ENCODE measurements at regions not wholly inside any gene's neighbourhood (a gene's known extent, or its start where the extent isn't known, plus 50 kb on each side); places are given as distances from the start of the nearest gene placed in this dataset.

DNA sequence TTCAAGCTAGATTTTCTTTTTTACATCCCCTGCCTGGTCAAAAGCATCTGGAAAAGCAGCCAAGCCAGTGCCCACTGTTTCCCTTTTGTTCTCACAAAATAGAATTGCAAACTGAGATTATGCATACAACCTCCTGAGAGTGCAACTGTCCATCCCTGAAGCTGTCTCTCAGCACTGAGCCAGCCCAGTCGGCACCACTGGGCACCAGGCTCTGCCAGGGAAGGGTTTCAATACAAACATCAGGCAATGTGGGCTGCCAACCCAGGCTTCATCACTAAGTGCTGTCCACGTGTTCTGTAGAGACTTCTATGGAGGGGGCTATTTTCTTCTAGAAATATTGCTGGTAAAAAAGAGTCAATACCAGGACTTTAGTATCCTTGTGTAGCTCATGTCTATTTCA is 356.3 kb upstream of the TBL1XR1 start:
- TF ChIP-seq EZH2 (IDR thresholded peaks at IDR 0.05; ENCODE audit: borderline replicate concordance, insufficient read depth, low read depth, low read length, poor library complexity, severe bottlenecking): no peak
- TF ChIP-seq, protein P1, sequence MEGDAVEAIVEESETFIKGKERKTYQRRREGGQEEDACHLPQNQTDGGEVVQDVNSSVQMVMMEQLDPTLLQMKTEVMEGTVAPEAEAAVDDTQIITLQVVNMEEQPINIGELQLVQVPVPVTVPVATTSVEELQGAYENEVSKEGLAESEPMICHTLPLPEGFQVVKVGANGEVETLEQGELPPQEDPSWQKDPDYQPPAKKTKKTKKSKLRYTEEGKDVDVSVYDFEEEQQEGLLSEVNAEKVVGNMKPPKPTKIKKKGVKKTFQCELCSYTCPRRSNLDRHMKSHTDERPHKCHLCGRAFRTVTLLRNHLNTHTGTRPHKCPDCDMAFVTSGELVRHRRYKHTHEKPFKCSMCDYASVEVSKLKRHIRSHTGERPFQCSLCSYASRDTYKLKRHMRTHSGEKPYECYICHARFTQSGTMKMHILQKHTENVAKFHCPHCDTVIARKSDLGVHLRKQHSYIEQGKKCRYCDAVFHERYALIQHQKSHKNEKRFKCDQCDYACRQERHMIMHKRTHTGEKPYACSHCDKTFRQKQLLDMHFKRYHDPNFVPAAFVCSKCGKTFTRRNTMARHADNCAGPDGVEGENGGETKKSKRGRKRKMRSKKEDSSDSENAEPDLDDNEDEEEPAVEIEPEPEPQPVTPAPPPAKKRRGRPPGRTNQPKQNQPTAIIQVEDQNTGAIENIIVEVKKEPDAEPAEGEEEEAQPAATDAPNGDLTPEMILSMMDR (IDR thresholded peaks at IDR 0.05): no peak
- ATAC-seq (ENCODE audit: low read depth): no peak
- Histone ChIP-seq H3K4me3 (ENCODE audit: control extremely low read depth in 1 of 5, extremely low read depth in 1 of 5, insufficient read depth in 1 of 5, low read depth in 2 of 5, low read length in 4 of 5) (no peak overlapping the region), H3K27ac (ENCODE audit: low read length in 2 of 2) (no peak overlapping the region), H3K79me2 (ENCODE audit: control insufficient read depth, insufficient read depth, low read length) (no peaks in the 10 kb centered on the region), H3K4me1 (ENCODE audit: control insufficient read depth in 2 of 2, insufficient read depth in 2 of 2, low read length in 2 of 2) (peaks cover 0 to 13% of the 10 kb centered on the region in 2 donors), H4K20me1 (ENCODE audit: control insufficient read depth, insufficient read depth, low read length, poor library complexity, severe bottlenecking) (no peaks in the 10 kb centered on the region), H3K4me2 (replicated peaks; ENCODE audit: low read depth, low read length, poor library complexity, severe bottlenecking) (no peak overlapping the region), H3K27me3 (replicated peaks in 1 of 4; ENCODE audit: control extremely low read depth in 1 of 4, control insufficient read depth in 3 of 4, insufficient read depth in 4 of 4, low read length in 3 of 4) (no peaks in the 10 kb centered on the region), H2AFZ (ENCODE audit: insufficient read depth, low read depth, low read length, poor library complexity, severe bottlenecking) (no peak overlapping the region), H3K9me3 (ENCODE audit: control extremely low read depth in 1 of 3, control insufficient read depth in 2 of 3, insufficient read depth in 1 of 3, low read length in 2 of 3) (no peaks in the 10 kb centered on the region), H3K36me3 (replicated peaks in 1 of 2; ENCODE audit: control extremely low read depth in 1 of 2, control insufficient read depth in 1 of 2, extremely low read depth in 1 of 2, insufficient read depth in 2 of 2, low read length in 1 of 2) (no peaks in the 10 kb centered on the region), H3K9ac (ENCODE audit: low read length) (no peak overlapping the region)
- Mint-ChIP-seq H3K4me1 (peaks cover 9% of the 10 kb centered on the region), H3K9me3 (ENCODE audit: insufficient read depth) (no peaks in the 10 kb centered on the region), H3K27me3 (no peaks in the 10 kb centered on the region), H3K4me3 (no peak overlapping the region), H3K27ac (no peak overlapping the region)
- ChIA-PET POLR2A (no interaction called here), CTCF (interaction anchor here (0.8 kb wide), 1 partner anchor 51 kb away, joined by 3 read pairs; no protein-coding TSS in a partner anchor)
- intact Hi-C loops (cut with micrococcal nuclease): no loop called here
- 100% methylated on average over 1 of the region's 2 CpGs for WGBS (ENCODE audit: insufficient coverage)
- no peak for DNase-seq

DNA sequence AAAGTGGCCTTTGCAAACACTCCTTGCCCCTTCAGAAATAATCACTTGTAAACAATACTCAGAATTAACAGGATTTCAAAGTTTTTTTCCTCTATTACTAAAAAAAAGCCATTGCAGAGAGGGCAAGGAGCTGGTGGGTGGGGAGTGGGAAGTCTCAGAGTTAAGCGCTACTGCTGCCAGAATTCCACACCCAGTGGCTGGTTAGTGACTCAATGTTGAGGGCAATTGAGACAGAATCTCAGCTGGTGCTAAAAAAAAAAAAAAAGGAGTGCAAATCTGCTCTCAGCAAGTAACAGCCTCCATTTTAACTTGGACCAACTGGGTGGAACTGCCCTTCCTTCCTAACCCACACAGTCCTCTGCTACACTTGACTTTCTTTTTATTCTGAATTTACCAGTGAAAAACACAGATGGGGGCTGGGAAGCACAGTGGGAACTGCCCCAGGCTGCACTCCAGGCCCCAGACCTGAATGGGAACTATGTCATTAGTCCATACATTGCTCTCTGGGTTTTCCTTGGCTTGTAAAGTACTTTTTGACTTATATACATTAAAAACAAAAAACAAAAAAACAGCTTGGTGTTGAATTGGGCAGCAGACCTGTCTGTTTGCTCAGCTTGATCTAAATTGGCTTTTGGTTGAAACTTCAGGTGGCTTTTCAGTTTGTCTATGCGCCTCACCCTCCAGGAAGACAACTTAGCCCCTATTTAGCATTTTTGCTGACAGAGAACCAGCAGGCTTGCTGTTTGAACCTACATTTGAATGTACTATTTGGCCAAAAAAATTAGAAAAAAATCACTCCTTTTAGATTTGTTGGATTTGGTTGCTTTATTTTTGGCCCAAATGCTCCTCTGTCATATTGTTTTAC is 357.8 kb upstream of the TBL1XR1 start:
- H3K27ac ChIP-seq (ENCODE audit: low read length in 2 of 2): no peak overlapping the region
- ATAC-seq (ENCODE audit: low read depth): no peak
- Mint-ChIP-seq H3K4me3 (no peak overlapping the region), H3K4me1 (peaks cover 9% of the 10 kb centered on the region), H3K27ac (no peak overlapping the region), H3K27me3 (no peaks in the 10 kb centered on the region), H3K9me3 (ENCODE audit: insufficient read depth) (no peaks in the 10 kb centered on the region)
- ChIA-PET CTCF (interaction anchor here (0.6 kb wide), 1 partner anchor 375 kb away, joined by 3 read pairs; no protein-coding TSS in a partner anchor), POLR2A (interaction anchor here (0.6 kb wide), 1 partner anchor 61 kb away, joined by 6 read pairs; no protein-coding TSS in a partner anchor)
- no peaks in the 10 kb centered on the region for H3K27me3 ChIP-seq (replicated peaks in 1 of 4; ENCODE audit: control extremely low read depth in 1 of 4, control insufficient read depth in 3 of 4, insufficient read depth in 4 of 4, low read length in 3 of 4)
- H3K9me3 ChIP-seq (ENCODE audit: control extremely low read depth in 1 of 3, control insufficient read depth in 2 of 3, insufficient read depth in 1 of 3, low read length in 2 of 3): no peaks in the 10 kb centered on the region
- no peak overlapping the region for H2AFZ ChIP-seq (ENCODE audit: insufficient read depth, low read depth, low read length, poor library complexity, severe bottlenecking)
- H3K4me1 ChIP-seq (ENCODE audit: control insufficient read depth in 2 of 2, insufficient read depth in 2 of 2, low read length in 2 of 2): peaks cover 0 to 13% of the 10 kb centered on the region in 2 donors
- intact Hi-C loops (cut with micrococcal nuclease): no loop called here
- H3K79me2 ChIP-seq (ENCODE audit: control insufficient read depth, insufficient read depth, low read length): no peaks in the 10 kb centered on the region
- no peak overlapping the region for H3K4me2 ChIP-seq (replicated peaks; ENCODE audit: low read depth, low read length, poor library complexity, severe bottlenecking)
- H3K9ac ChIP-seq (ENCODE audit: low read length): no peak overlapping the region
- H3K36me3 ChIP-seq (replicated peaks in 1 of 2; ENCODE audit: control extremely low read depth in 1 of 2, control insufficient read depth in 1 of 2, extremely low read depth in 1 of 2, insufficient read depth in 2 of 2, low read length in 1 of 2): no peaks in the 10 kb centered on the region
- H3K4me3 ChIP-seq (ENCODE audit: control extremely low read depth in 1 of 5, extremely low read depth in 1 of 5, insufficient read depth in 1 of 5, low read depth in 2 of 5, low read length in 4 of 5): no peak overlapping the region
- 89% methylated on average over 2 of the region's 2 CpGs for WGBS (ENCODE audit: insufficient coverage)
- DNase-seq: no peak
- no peak for TF ChIP-seq EZH2 (IDR thresholded peaks at IDR 0.05; ENCODE audit: borderline replicate concordance, insufficient read depth, low read depth, low read length, poor library complexity, severe bottlenecking)
- TF ChIP-seq, protein P1 (IDR thresholded peaks at IDR 0.05): no peak
- H4K20me1 ChIP-seq (ENCODE audit: control insufficient read depth, insufficient read depth, low read length, poor library complexity, severe bottlenecking): no peaks in the 10 kb centered on the region
